Stimulated activated naive B cell treated with anti-CD40 and anti-IgM and Interleukin-4, amounts not matched to agents 10 μg/mL and 1 μg/mL and 100 μg/mL, for 72 hours (primary cell): ENCODE measurements at regions not wholly inside any gene's neighbourhood (a gene's known extent, or its start where the extent isn't known, plus 50 kb on each side); places are given as distances from the start of the nearest gene placed in this dataset.

Source experiments
- ATAC-seq, 2 donors: fragments of 150-1000 bp; cut with Tn5 transposase; replicated peaks; 2 replicates each; pipeline ENCODE4 v1.10.0; 2021; ENCODE audit warnings: moderate library complexity in 1 of 2
- DNase-seq: peaks from one replicate; pipeline ENCODE4 v3.0.0; 2021
- H3K27ac Mint-ChIP-seq: one replicate; pipeline ENCODE4 v1.8.0; 2022; ENCODE audit warnings: mild to moderate bottlenecking, mixed read lengths
- H3K27me3 Mint-ChIP-seq, 2 donors: one replicate each; pipeline ENCODE4 v1.8.0; 2022; ENCODE audit warnings: mixed read lengths in 2 of 2
- H3K36me3 Mint-ChIP-seq, 2 donors: one replicate each; pipeline ENCODE4 v1.8.0; 2022; ENCODE audit warnings: mixed read lengths in 2 of 2, mild to moderate bottlenecking in 1 of 2
- H3K4me1 Mint-ChIP-seq, 2 donors: one replicate each; pipeline ENCODE4 v1.8.0; 2022; ENCODE audit warnings: mixed read lengths in 2 of 2, mild to moderate bottlenecking in 1 of 2
- H3K4me3 Mint-ChIP-seq, 2 donors: one replicate each; pipeline ENCODE4 v1.8.0; 2022; ENCODE audit warnings: mild to moderate bottlenecking in 2 of 2, mixed read lengths in 2 of 2, moderate library complexity in 1 of 2
- H3K9me3 Mint-ChIP-seq, 2 donors: one replicate each; pipeline ENCODE4 v1.8.0; 2022; ENCODE audit warnings: mixed read lengths in 2 of 2, mild to moderate bottlenecking in 1 of 2

GRCh38 chr1:208584167-208584755 is 340.1 kb upstream of the PLXNA2 start:
- Mint-ChIP-seq H3K36me3 (no peaks in the 10 kb centered on the region), H3K27me3 (no peaks in the 10 kb centered on the region), H3K4me3 (no peak overlapping the region), H3K27ac (no peak overlapping the region), H3K9me3 (peaks cover 0 to 5% of the 10 kb centered on the region in 2 donors), H3K4me1 (peaks cover 3 to 10% of the 10 kb centered on the region in 2 donors)
- DNase-seq (no peak), ATAC-seq (no peak)

GRCh38 chr1:208587110-208587509 is 342.9 kb upstream of the PLXNA2 start:
- H3K27me3 Mint-ChIP-seq: no peaks in the 10 kb centered on the region
- ATAC-seq: peak; percentile 98 to 99
- peak; percentile 33 for DNase-seq
- peaks cover 0 to 5% of the 10 kb centered on the region in 2 donors for H3K9me3 Mint-ChIP-seq
- H3K27ac Mint-ChIP-seq: no peak overlapping the region
- no peak overlapping the region for H3K4me3 Mint-ChIP-seq
- H3K4me1 Mint-ChIP-seq: peaks cover 3 to 10% of the 10 kb centered on the region in 2 donors
- H3K36me3 Mint-ChIP-seq: no peaks in the 10 kb centered on the region

- H3K27me3 Mint-ChIP-seq: no peaks in the 10 kb centered on the region
- no peaks in the 10 kb centered on the region for H3K9me3 Mint-ChIP-seq
- no peak overlapping the region for H3K4me3 Mint-ChIP-seq
- H3K36me3 Mint-ChIP-seq: no peaks in the 10 kb centered on the region
- no peaks in the 10 kb centered on the region for H3K4me1 Mint-ChIP-seq
- ATAC-seq (no peak), DNase-seq (no peak)
- H3K27ac Mint-ChIP-seq: no peak overlapping the region
Observed at GRCh38 chr1:208593306-208594006, 349.3 kb upstream of the PLXNA2 start.

GRCh38 chr1:208595236-208595635 is 351.1 kb upstream of the PLXNA2 start:
- no peak overlapping the region for H3K27ac Mint-ChIP-seq
- DNase-seq (no peak), ATAC-seq (no peak)
- no peaks in the 10 kb centered on the region for H3K4me1 Mint-ChIP-seq
- no peaks in the 10 kb centered on the region for H3K27me3 Mint-ChIP-seq
- H3K36me3 Mint-ChIP-seq: no peaks in the 10 kb centered on the region
- H3K4me3 Mint-ChIP-seq: no peak overlapping the region
- no peaks in the 10 kb centered on the region for H3K9me3 Mint-ChIP-seq

- no peak for ATAC-seq
- no peaks in the 10 kb centered on the region for H3K36me3 Mint-ChIP-seq
- no peaks in the 10 kb centered on the region for H3K4me1 Mint-ChIP-seq
- no peak overlapping the region for H3K27ac Mint-ChIP-seq
- H3K4me3 Mint-ChIP-seq: no peak overlapping the region
- no peaks in the 10 kb centered on the region for H3K9me3 Mint-ChIP-seq
- DNase-seq: no peak
- H3K27me3 Mint-ChIP-seq: no peaks in the 10 kb centered on the region
Observed at GRCh38 chr1:208595745-208596144, 351.6 kb upstream of the PLXNA2 start.

GRCh38 chr1:208597571-208597970 is 353.4 kb upstream of the PLXNA2 start:
- H3K4me1 Mint-ChIP-seq: no peaks in the 10 kb centered on the region
- ATAC-seq: no peak
- no peak overlapping the region for H3K4me3 Mint-ChIP-seq
- no peaks in the 10 kb centered on the region for H3K9me3 Mint-ChIP-seq
- no peaks in the 10 kb centered on the region for H3K36me3 Mint-ChIP-seq
- DNase-seq: no peak
- H3K27me3 Mint-ChIP-seq: no peaks in the 10 kb centered on the region
- no peak overlapping the region for H3K27ac Mint-ChIP-seq

- H3K27ac Mint-ChIP-seq: no peak overlapping the region
- no peak overlapping the region for H3K4me3 Mint-ChIP-seq
- DNase-seq (no peak), ATAC-seq (no peak)
- H3K9me3 Mint-ChIP-seq: no peaks in the 10 kb centered on the region
- H3K36me3 Mint-ChIP-seq: no peaks in the 10 kb centered on the region
- H3K27me3 Mint-ChIP-seq: no peaks in the 10 kb centered on the region
- H3K4me1 Mint-ChIP-seq: no peaks in the 10 kb centered on the region
Observed at GRCh38 chr1:208598021-208598420, 353.8 kb upstream of the PLXNA2 start.

- H3K4me1 Mint-ChIP-seq: peaks cover 3 to 6% of the 10 kb centered on the region in 2 donors
- DNase-seq: no peak
- no peaks in the 10 kb centered on the region for H3K36me3 Mint-ChIP-seq
- H3K9me3 Mint-ChIP-seq: no peaks in the 10 kb centered on the region
- no peak overlapping the region for H3K27ac Mint-ChIP-seq
- no peaks in the 10 kb centered on the region for H3K27me3 Mint-ChIP-seq
- no peak overlapping the region for H3K4me3 Mint-ChIP-seq
- no peak for ATAC-seq
Observed at GRCh38 chr1:208599063-208599462, 354.9 kb upstream of the PLXNA2 start.

- Mint-ChIP-seq H3K4me1 (peaks cover 6 to 8% of the 10 kb centered on the region in 2 donors), H3K36me3 (no peaks in the 10 kb centered on the region)
Observed at GRCh38 chr1:208600456-208601190, 356.4 kb upstream of the PLXNA2 start.

GRCh38 chr1:208601561-208601960 is 357.4 kb upstream of the PLXNA2 start:
- ATAC-seq (no peak), DNase-seq (no peak)
- Mint-ChIP-seq H3K27ac (no peak overlapping the region), H3K27me3 (no peaks in the 10 kb centered on the region), H3K4me3 (no peak overlapping the region), H3K9me3 (no peaks in the 10 kb centered on the region), H3K4me1 (peaks cover 6 to 8% of the 10 kb centered on the region in 2 donors), H3K36me3 (no peaks in the 10 kb centered on the region)

More at GRCh38 chr1:208600456-208601190, 356.4 kb upstream of the PLXNA2 start:
- Mint-ChIP-seq H3K27ac (no peak overlapping the region), H3K4me3 (no peak overlapping the region), H3K9me3 (no peaks in the 10 kb centered on the region), H3K27me3 (no peaks in the 10 kb centered on the region)
- DNase-seq (no peak), ATAC-seq (no peak)

GRCh38 chr1:208603721-208604120 is 359.5 kb upstream of the PLXNA2 start:
- Mint-ChIP-seq H3K4me1 (peaks cover 6 to 8% of the 10 kb centered on the region in 2 donors), H3K4me3 (no peak overlapping the region), H3K36me3 (no peaks in the 10 kb centered on the region), H3K27me3 (no peaks in the 10 kb centered on the region), H3K9me3 (no peaks in the 10 kb centered on the region), H3K27ac (no peak overlapping the region)
- DNase-seq (no peak), ATAC-seq (peak in 1 of 2 donors; percentile 9)

- DNase-seq: no peak
Observed at GRCh38 chr1:208604295-208604694, 360.1 kb upstream of the PLXNA2 start.

GRCh38 chr1:208606959-208607358 is 362.8 kb upstream of the PLXNA2 start:
- Mint-ChIP-seq H3K9me3 (no peaks in the 10 kb centered on the region), H3K4me3 (no peak overlapping the region), H3K27ac (no peak overlapping the region), H3K27me3 (no peaks in the 10 kb centered on the region), H3K4me1 (peaks cover 6 to 8% of the 10 kb centered on the region in 2 donors), H3K36me3 (no peaks in the 10 kb centered on the region)
- ATAC-seq (no peak), DNase-seq (no peak)

More at GRCh38 chr1:208604295-208604694, 360.1 kb upstream of the PLXNA2 start:
- H3K9me3 Mint-ChIP-seq: no peaks in the 10 kb centered on the region
- H3K4me1 Mint-ChIP-seq: peaks cover 6 to 8% of the 10 kb centered on the region in 2 donors
- H3K27ac Mint-ChIP-seq: no peak overlapping the region
- ATAC-seq: peak; percentile 70 to 89
- no peaks in the 10 kb centered on the region for H3K27me3 Mint-ChIP-seq
- no peak overlapping the region for H3K4me3 Mint-ChIP-seq
- no peaks in the 10 kb centered on the region for H3K36me3 Mint-ChIP-seq

- no peak overlapping the region for H3K27ac Mint-ChIP-seq
- H3K9me3 Mint-ChIP-seq: no peaks in the 10 kb centered on the region
- no peaks in the 10 kb centered on the region for H3K36me3 Mint-ChIP-seq
- no peak overlapping the region for H3K4me3 Mint-ChIP-seq
- ATAC-seq: no peak
- no peaks in the 10 kb centered on the region for H3K27me3 Mint-ChIP-seq
- peaks cover 6 to 8% of the 10 kb centered on the region in 2 donors for H3K4me1 Mint-ChIP-seq
- no peak for DNase-seq
Observed at GRCh38 chr1:208607616-208608015, 363.4 kb upstream of the PLXNA2 start.

GRCh38 chr1:208614610-208615009 is 370.4 kb upstream of the PLXNA2 start:
- Mint-ChIP-seq H3K27me3 (no peaks in the 10 kb centered on the region), H3K9me3 (peaks cover 13 to 15% of the 10 kb centered on the region in 2 donors), H3K27ac (no peak overlapping the region), H3K4me3 (no peak overlapping the region), H3K4me1 (no peaks in the 10 kb centered on the region), H3K36me3 (peaks cover 3 to 8% of the 10 kb centered on the region in 2 donors)
- ATAC-seq (no peak), DNase-seq (no peak)
